WTC11 (cell line): ENCODE measurements at regions not wholly inside any gene's neighbourhood (a gene's known extent, or its start where the extent isn't known, plus 50 kb on each side); places are given as distances from the start of the nearest gene placed in this dataset.

Experiments used
- ATAC-seq: fragments of 200-7000 bp; cut with Tn5 transposase; 2 replicates; pipeline ENCODE4 v1.10.0; 2021; ENCODE audit warnings: mild to moderate bottlenecking, moderate library complexity
- CTCF ChIA-PET: fragments of 300-600 bp; sonication (Branson Sonifier 250); formaldehyde crosslinking; loops from one replicate; lab custom pipeline; 2021; ENCODE audit warnings: antibody characterized with exemption; lab: Charles Lee
- POLR2A ChIA-PET: fragments of 350-600 bp; sonication (Branson Sonifier 250); formaldehyde crosslinking; loops from one replicate; lab custom pipeline; 2021; ENCODE audit warnings: antibody characterized with exemption; lab: Charles Lee
- DNase-seq: peaks from one replicate; pipeline ENCODE4 v3.0.0; 2021; ENCODE audit warnings: low spot score
- H3K27ac Mint-ChIP-seq: 2 replicates; pipeline ENCODE4 v1.8.0; 2021; ENCODE audit warnings: mixed read lengths
- H3K27me3 Mint-ChIP-seq: 2 replicates; pipeline ENCODE4 v1.8.0; 2021; ENCODE audit warnings: low read depth, mild to moderate bottlenecking, moderate library complexity, mixed read lengths
- H3K36me3 Mint-ChIP-seq: 2 replicates; pipeline ENCODE4 v1.8.0; 2021; ENCODE audit warnings: mixed read lengths
- H3K4me1 Mint-ChIP-seq: 2 replicates; pipeline ENCODE4 v1.8.0; 2022; ENCODE audit warnings: mixed read lengths
- H3K4me3 Mint-ChIP-seq: 2 replicates; pipeline ENCODE4 v1.8.0; 2021; ENCODE audit warnings: mild to moderate bottlenecking, moderate library complexity, mixed read lengths
- H3K9me3 Mint-ChIP-seq: 2 replicates; pipeline ENCODE4 v1.8.0; 2021; ENCODE audit warnings: mixed read lengths
- CBFB ChIP-seq: sonication (generic); formaldehyde crosslinking; IDR thresholded peaks from 2 replicates; pipeline ENCODE4 v1.8.1; 2022; ENCODE audit warnings: mild to moderate bottlenecking, low read depth, missing genetic modification reagents
- CREM ChIP-seq: sonication (generic); formaldehyde crosslinking; IDR thresholded peaks from 2 replicates; pipeline ENCODE4 v1.8.1; 2022; ENCODE audit warnings: mild to moderate bottlenecking, missing genetic modification reagents, moderate library complexity
- E2F1 ChIP-seq: sonication (generic); formaldehyde crosslinking; IDR thresholded peaks from 2 replicates; pipeline ENCODE4 v1.8.0; 2022; ENCODE audit warnings: mild to moderate bottlenecking, missing genetic modification reagents
- ERG ChIP-seq: fragments of 250-450 bp; sonication (Bioruptor Pico); IDR thresholded peaks from 2 replicates; pipeline ENCODE4 v1.8.0; 2021; ENCODE audit warnings: mild to moderate bottlenecking
- FOXP4 ChIP-seq: sonication (generic); formaldehyde crosslinking; IDR thresholded peaks from 2 replicates; pipeline ENCODE4 v1.8.0; 2022; ENCODE audit warnings: mild to moderate bottlenecking, missing genetic modification reagents
- NR2C2 ChIP-seq: sonication (generic); formaldehyde crosslinking; IDR thresholded peaks from 2 replicates; pipeline ENCODE4 v1.8.0; 2022; ENCODE audit warnings: mild to moderate bottlenecking, missing genetic modification reagents
- RELA ChIP-seq: sonication (generic); formaldehyde crosslinking; IDR thresholded peaks from 2 replicates; pipeline ENCODE4 v1.8.1; 2022; ENCODE audit warnings: missing genetic modification reagents, mild to moderate bottlenecking, borderline replicate concordance
- ZNF219 ChIP-seq: sonication (generic); formaldehyde crosslinking; IDR thresholded peaks from 2 replicates; pipeline ENCODE4 v1.8.0; 2023; ENCODE audit warnings: missing genetic modification reagents, mild to moderate bottlenecking, borderline replicate concordance
- ZNF232 ChIP-seq: sonication (generic); formaldehyde crosslinking; IDR thresholded peaks from 2 replicates; pipeline ENCODE4 v1.8.0; 2022; ENCODE audit warnings: mild to moderate bottlenecking, missing genetic modification reagents
- ZNF317 ChIP-seq: sonication (generic); formaldehyde crosslinking; IDR thresholded peaks from 2 replicates; pipeline ENCODE4 v1.8.1; 2023; ENCODE audit warnings: low read depth, mild to moderate bottlenecking, moderate library complexity, missing genetic modification reagents, borderline replicate concordance
- ZNF532 ChIP-seq: fragments of 250-450 bp; sonication (Bioruptor Pico); IDR thresholded peaks from 2 replicates; pipeline ENCODE4 v1.9.0; 2021; ENCODE audit warnings: mild to moderate bottlenecking, borderline replicate concordance
- TF ChIP-seq, protein P1 (sequence below): sonication (generic); formaldehyde crosslinking; IDR thresholded peaks from 2 replicates; pipeline ENCODE4 v1.8.1; 2023; ENCODE audit warnings: mild to moderate bottlenecking, missing genetic modification reagents
- TF ChIP-seq, protein P2 (sequence below): sonication (generic); formaldehyde crosslinking; IDR thresholded peaks from 2 replicates; pipeline ENCODE4 v1.8.0; 2022; ENCODE audit warnings: mild to moderate bottlenecking, missing genetic modification reagents
- TF ChIP-seq, protein P3 (sequence below): fragments of 250-450 bp; sonication (Bioruptor Pico); IDR thresholded peaks from 2 replicates; pipeline ENCODE4 v1.9.0; 2021; ENCODE audit warnings: mild to moderate bottlenecking
- TF ChIP-seq, protein P4 (sequence below): sonication (generic); formaldehyde crosslinking; IDR thresholded peaks from 2 replicates; pipeline ENCODE4 v1.8.0; 2022; ENCODE audit warnings: missing genetic modification reagents

DNA sequence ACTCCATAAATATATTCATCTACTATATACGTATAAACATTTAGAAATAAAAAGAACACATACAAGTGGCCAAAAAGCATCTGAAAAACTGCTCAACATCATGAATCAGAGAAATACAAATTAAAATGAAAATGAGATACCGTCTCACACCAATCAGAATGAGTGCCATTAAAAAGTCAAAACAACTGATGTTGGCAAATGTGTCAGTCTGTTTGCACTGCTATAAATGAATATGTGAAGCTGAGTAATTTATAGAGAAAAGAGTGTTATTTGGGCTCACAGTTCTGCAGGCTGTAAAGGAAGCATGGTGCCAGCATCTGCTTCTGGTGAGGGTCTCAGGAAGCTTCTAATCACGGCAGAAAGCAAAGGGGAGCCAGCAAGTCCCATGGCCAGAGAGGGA is 620.3 kb upstream of the CCDC54 start:
- no peaks in the 10 kb centered on the region for H3K4me1 Mint-ChIP-seq
- H3K27ac Mint-ChIP-seq: no peak overlapping the region
- CTCF ChIA-PET: no interaction called here
- H3K4me3 Mint-ChIP-seq: no peak overlapping the region
- DNase-seq: no peak
- peaks cover 48% of the 10 kb centered on the region for H3K9me3 Mint-ChIP-seq
- TF ChIP-seq ZNF232 (CRISPR knock-in tag) (no peak), ZNF317 (CRISPR knock-in tag) (no peak), CREM (no peak), ZNF532 (CRISPR knock-in tag) (no peak), CBFB (CRISPR knock-in tag) (no peak), ERG (CRISPR knock-in tag) (no peak), RELA (no peak), E2F1 (CRISPR knock-in tag) (no peak), ZNF219 (CRISPR knock-in tag) (no peak), FOXP4 (CRISPR knock-in tag) (no peak), NR2C2 (CRISPR knock-in tag) (no peak)
- TF ChIP-seq, protein P1, sequence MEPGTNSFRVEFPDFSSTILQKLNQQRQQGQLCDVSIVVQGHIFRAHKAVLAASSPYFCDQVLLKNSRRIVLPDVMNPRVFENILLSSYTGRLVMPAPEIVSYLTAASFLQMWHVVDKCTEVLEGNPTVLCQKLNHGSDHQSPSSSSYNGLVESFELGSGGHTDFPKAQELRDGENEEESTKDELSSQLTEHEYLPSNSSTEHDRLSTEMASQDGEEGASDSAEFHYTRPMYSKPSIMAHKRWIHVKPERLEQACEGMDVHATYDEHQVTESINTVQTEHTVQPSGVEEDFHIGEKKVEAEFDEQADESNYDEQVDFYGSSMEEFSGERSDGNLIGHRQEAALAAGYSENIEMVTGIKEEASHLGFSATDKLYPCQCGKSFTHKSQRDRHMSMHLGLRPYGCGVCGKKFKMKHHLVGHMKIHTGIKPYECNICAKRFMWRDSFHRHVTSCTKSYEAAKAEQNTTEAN (CRISPR knock-in tag): no peak
- TF ChIP-seq, protein P2, sequence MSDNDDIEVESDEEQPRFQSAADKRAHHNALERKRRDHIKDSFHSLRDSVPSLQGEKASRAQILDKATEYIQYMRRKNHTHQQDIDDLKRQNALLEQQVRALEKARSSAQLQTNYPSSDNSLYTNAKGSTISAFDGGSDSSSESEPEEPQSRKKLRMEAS (CRISPR knock-in tag): no peak
- TF ChIP-seq, protein P3, sequence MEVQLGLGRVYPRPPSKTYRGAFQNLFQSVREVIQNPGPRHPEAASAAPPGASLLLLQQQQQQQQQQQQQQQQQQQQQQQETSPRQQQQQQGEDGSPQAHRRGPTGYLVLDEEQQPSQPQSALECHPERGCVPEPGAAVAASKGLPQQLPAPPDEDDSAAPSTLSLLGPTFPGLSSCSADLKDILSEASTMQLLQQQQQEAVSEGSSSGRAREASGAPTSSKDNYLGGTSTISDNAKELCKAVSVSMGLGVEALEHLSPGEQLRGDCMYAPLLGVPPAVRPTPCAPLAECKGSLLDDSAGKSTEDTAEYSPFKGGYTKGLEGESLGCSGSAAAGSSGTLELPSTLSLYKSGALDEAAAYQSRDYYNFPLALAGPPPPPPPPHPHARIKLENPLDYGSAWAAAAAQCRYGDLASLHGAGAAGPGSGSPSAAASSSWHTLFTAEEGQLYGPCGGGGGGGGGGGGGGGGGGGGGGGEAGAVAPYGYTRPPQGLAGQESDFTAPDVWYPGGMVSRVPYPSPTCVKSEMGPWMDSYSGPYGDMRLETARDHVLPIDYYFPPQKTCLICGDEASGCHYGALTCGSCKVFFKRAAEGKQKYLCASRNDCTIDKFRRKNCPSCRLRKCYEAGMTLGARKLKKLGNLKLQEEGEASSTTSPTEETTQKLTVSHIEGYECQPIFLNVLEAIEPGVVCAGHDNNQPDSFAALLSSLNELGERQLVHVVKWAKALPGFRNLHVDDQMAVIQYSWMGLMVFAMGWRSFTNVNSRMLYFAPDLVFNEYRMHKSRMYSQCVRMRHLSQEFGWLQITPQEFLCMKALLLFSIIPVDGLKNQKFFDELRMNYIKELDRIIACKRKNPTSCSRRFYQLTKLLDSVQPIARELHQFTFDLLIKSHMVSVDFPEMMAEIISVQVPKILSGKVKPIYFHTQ (CRISPR knock-in tag): no peak
- TF ChIP-seq, protein P4, sequence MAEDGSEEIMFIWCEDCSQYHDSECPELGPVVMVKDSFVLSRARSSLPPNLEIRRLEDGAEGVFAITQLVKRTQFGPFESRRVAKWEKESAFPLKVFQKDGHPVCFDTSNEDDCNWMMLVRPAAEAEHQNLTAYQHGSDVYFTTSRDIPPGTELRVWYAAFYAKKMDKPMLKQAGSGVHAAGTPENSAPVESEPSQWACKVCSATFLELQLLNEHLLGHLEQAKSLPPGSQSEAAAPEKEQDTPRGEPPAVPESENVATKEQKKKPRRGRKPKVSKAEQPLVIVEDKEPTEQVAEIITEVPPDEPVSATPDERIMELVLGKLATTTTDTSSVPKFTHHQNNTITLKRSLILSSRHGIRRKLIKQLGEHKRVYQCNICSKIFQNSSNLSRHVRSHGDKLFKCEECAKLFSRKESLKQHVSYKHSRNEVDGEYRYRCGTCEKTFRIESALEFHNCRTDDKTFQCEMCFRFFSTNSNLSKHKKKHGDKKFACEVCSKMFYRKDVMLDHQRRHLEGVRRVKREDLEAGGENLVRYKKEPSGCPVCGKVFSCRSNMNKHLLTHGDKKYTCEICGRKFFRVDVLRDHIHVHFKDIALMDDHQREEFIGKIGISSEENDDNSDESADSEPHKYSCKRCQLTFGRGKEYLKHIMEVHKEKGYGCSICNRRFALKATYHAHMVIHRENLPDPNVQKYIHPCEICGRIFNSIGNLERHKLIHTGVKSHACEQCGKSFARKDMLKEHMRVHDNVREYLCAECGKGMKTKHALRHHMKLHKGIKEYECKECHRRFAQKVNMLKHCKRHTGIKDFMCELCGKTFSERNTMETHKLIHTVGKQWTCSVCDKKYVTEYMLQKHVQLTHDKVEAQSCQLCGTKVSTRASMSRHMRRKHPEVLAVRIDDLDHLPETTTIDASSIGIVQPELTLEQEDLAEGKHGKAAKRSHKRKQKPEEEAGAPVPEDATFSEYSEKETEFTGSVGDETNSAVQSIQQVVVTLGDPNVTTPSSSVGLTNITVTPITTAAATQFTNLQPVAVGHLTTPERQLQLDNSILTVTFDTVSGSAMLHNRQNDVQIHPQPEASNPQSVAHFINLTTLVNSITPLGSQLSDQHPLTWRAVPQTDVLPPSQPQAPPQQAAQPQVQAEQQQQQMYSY (CRISPR knock-in tag): no peak
- no peak for ATAC-seq
- POLR2A ChIA-PET: no interaction called here
- H3K27me3 Mint-ChIP-seq: no peaks in the 10 kb centered on the region
- H3K36me3 Mint-ChIP-seq: peaks cover 20% of the 10 kb centered on the region
